Breast epithelium (tissue), 3 donors: ENCODE measurements at regions not wholly inside any gene's neighbourhood (a gene's known extent, or its start where the extent isn't known, plus 50 kb on each side); places are given as distances from the start of the nearest gene placed in this dataset.

Source experiments
- CTCF ChIP-seq, 3 donors: fragments of 450-650 bp; IDR thresholded peaks; one replicate each; pipeline ENCODE4 v1.5.1; 2016 to 2017; ENCODE audit warnings: antibody characterized with exemption in 3 of 3, mild to moderate bottlenecking in 3 of 3, moderate library complexity in 3 of 3
- POLR2A ChIP-seq: fragments of 450-650 bp; IDR thresholded peaks from one replicate; pipeline ENCODE4 v1.6.1; 2016; ENCODE audit warnings: antibody characterized with exemption, mild to moderate bottlenecking, moderate library complexity

DNA sequence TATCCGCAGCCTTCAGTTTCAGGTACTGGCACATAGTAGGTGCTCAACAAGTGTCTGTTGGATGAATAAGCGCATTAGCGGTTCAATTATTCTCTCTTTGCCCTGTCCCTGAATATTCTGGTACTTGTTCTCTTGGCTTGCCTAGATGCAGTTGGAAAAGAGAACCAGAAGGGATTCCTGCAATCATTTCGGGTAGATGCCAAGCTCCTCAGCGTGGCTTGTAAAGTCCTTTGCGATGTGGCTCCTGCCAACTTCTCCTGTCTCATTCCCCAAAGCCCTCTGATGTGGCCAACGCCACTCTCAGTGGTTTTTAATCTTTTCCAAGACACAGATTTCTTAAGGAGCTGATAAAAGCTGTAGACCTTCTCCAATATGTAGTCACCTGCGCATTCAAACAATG is 230.3 kb downstream of the SUDS3 start:
- TF ChIP-seq CTCF (IDR thresholded peaks at IDR 0.05) (no peak), POLR2A (no peak)
